ENCODE measurements at regions not wholly inside any gene's neighbourhood (a gene's known extent, or its start where the extent isn't known, plus 50 kb on each side); places are given as distances from the start of the nearest gene placed in this dataset.
"Not testable (repeated sequence)": the region's sequence is repeated elsewhere in the genome, so short reads cannot be mapped to it uniquely, and the experiment has no call there.

- not testable (repeated sequence) for TF ChIP-seq CTCF (IDR thresholded peaks at IDR 0.05; ENCODE audit: low read length); EZH2 (optimal IDR thresholded peaks at IDR 0.05; ENCODE audit: low read depth, low read length); EZH2phosphoT487 (IDR thresholded peaks at IDR 0.05; ENCODE audit: low read length)
Observed at GRCh38 chr12:102304667-102305066, 107.0 kb upstream of the PMCH start.
